Posterior cingulate gyrus (tissue), 11 donors: ENCODE measurements at regions not wholly inside any gene's neighbourhood (a gene's known extent, or its start where the extent isn't known, plus 50 kb on each side); places are given as distances from the start of the nearest gene placed in this dataset.
"Not testable (repeated sequence)": the region's sequence is repeated elsewhere in the genome, so short reads cannot be mapped to it uniquely, and the experiment has no call there.

Source experiments
- DNase-seq, 10 donors: peaks; one replicate each; pipeline versions ENCODE4 v3.0.0 to v3.0.0-alpha.2; 2020 to 2021; ENCODE audit warnings: mixed read lengths in 3 of 10
- intact Hi-C: fragments of 100-400 bp; cut with DNase I; formaldehyde crosslinking; loops from one replicate; pipeline ENCODE4 v1.15.1; 2023

- no peak for DNase-seq
- intact Hi-C loops, result no loop called here
Observed at GRCh38 chrX:84611843-84612636, 109.8 kb upstream of the HDX start.

DNA sequence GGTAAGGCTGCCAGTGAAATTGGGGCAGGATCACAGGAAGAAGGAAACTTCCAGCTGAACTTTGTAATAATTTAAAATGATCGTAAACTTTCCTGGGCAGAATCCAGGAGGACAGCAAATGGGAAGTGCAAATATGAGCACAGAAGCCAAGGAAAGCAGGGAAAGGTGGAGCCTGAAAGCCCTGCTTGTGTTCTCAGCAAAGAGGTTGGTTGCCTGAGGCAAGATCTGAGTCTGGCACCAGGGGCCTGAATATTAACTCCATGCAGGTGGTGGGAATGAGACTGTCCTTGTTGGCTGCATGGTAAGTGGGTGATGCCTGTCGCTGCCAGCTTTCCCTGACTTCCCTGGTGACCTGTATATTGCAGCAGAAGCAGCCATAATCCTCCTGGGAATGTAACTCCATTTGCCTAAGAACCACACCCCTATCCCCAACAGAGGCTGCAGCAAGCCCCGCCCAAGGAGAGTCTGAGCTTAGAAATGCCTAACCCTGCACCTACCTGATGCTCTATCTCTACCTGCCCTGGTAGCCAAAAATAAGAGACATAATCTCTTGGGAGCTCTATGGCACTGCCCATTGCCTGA, 132.0 kb upstream of the HDX start:
- intact Hi-C loops, result no loop called here
- DNase-seq, result peak in 1 of 10 donors; percentile 51

DNA sequence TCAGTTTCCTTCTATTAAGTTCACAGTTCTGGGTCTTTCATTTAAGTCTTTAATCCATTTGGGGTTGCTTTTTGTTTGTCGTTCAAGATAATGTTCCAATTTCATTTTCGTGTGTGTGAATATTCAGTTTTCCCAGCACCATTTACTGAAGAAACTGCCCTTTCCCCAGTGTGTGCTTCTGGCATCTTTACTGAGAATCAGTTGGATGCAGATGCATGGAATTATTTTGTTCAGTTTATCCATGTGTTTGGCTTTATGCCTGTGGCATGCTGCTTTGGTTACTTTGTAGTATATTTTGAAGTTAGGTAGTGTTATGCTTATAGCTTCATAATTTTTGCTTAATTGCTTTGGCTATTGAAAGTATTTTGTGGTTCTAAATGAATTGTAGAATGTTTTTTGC, 163.8 kb upstream of the HDX start:
- DNase-seq, result no peak
- intact Hi-C loops, result no loop called here

DNA sequence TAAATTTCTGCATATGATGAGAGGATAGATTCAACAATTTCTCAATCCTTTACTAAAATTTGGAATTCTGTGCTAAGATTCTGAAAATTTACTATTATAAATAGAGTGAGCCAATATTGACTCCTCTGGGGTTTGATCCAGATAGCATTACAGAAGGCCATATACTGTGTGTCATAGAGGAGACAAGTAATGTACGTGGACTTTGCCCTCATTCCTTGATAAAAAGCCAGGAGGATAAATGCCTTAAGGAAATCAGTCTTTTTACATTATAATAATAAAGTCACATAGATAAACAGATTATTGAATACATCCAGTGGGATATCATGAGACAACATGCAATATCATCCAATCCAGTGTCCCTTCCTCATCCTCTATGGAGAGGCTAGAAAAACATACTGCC, 188.0 kb upstream of the HDX start:
- intact Hi-C loops, result no loop called here
- no peak for DNase-seq

DNA sequence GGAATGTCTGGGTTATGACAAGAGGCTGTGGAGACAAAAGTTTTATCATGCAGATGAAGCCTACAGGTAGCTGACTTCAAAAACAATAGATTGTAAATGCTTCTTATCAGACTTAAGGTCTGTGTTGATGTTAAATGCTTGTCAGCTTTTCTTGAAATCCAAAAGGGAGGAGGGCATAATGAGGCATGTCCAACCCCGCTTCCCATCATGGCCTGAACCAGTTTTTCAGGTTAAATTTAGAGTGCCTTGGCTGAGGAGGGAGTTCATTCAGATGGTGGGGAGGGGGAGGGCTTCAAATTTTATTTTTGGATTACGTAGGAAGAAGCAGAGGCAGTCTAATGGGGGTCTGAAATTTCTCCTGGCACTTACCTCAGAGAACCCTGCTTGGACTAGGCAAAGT, 207.7 kb upstream of the HDX start:
- intact Hi-C loops, result no loop called here

GRCh38 chrX:84710611-84711010, 208.4 kb upstream of the HDX start:
- DNase-seq, result no peak
- intact Hi-C loops, result no loop called here

More for the DNA sequence above, 207.7 kb upstream of the HDX start:
- no peak for DNase-seq

GRCh38 chrX:84712621-84713020, 210.4 kb upstream of the HDX start:
- intact Hi-C loops, result no loop called here
- no peak for DNase-seq

DNA sequence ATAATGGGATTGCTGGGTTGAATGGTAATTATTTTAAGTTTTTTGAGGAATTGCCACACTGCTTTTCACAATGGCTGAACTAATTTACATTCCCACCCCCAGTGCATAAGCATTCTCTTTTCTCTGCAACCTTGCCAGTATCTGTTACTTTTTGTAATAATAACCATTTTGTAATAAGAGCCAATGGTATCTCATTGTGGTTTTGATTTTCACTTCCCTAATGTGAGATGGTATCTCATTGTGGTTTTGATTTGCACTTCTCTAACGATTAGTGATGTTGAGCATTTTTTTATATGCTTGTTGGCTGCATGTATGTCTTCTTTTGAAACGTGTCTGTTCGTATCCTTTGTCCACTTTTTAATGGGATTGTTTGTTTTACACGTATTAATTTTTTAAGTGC, 213.1 kb upstream of the HDX start:
- DNase-seq, result no peak
- intact Hi-C loops, result no loop called here

DNA sequence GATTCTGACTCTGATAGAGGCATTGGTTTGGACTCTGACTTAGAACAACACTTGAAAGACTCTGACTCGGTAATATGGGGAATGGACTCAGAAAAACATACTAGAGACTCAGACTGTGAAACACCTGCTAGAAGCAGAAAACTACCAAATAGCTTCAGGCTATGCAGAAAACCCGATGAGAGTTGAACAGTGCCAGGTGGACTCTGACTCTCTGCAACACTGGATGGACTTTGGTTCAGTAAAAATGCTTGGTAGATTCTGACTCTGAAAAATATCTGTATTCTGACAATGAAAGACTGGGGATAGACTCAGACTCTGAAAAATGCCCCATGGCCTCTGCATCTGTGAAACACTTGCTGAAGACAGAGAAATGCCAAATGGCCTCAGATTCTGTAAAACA, 215.1 kb upstream of the HDX start:
- DNase-seq, result no peak
- intact Hi-C loops, result no loop called here

DNA sequence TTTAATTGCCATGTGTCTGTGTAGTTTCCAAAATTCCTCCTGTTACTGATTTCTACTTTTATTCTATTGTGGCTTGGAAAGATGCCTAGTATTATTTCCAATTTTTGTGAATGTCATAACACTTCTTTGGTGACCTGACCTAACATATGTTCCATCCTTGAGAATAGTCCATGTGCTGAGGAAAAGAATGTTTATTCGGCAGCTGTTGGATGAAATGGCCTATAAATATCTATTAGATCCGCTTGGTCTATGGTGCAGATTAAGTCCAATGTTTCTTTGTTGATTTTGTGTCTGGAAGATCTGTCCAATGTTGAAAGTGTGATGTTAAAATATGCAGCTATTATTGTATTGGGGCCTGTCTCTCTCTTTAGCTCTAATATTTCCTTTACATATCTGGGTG, 219.2 kb upstream of the HDX start:
- intact Hi-C loops, result loop anchor here (10.0 kb wide), 1 partner anchor 333 kb away; no protein-coding TSS in a partner anchor
- DNase-seq, result no peak

GRCh38 chrX:84724576-84724975, 222.3 kb upstream of the HDX start:
- intact Hi-C loops, result loop anchor here (10.0 kb wide), 1 partner anchor 330 kb away; no protein-coding TSS in a partner anchor
- no peak for DNase-seq

- no peak for DNase-seq
- intact Hi-C loops, result loop anchor here (10.0 kb wide), 1 partner anchor 325 kb away; no protein-coding TSS in a partner anchor
Observed at GRCh38 chrX:84729408-84729807, 227.2 kb upstream of the HDX start.

- intact Hi-C loops, result loop anchor here (10.0 kb wide), 1 partner anchor 325 kb away; no protein-coding TSS in a partner anchor
- DNase-seq, result peak in 1 of 10 donors; percentile 17
Observed at GRCh38 chrX:84729809-84730208, 227.6 kb upstream of the HDX start.

DNA sequence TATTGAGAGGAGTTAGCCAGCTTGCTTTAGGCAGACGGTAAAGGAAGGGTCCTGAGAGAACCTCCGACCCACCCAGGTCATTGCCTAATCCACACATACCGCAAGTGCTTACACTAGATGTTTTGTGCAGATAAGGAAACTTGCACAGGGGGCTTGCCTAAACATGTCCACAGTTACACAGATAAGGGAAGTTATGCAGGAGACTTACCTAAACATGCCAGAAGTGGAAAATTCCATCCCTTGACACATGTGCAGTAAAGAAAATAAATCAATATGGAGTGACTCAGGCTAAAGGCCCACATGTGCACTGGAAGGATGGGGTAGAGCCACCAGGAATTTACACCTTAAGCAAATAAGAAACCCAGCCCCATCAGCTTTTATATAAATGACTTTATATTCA, 232.8 kb upstream of the HDX start:
- intact Hi-C loops, result no loop called here
- no peak for DNase-seq

DNA sequence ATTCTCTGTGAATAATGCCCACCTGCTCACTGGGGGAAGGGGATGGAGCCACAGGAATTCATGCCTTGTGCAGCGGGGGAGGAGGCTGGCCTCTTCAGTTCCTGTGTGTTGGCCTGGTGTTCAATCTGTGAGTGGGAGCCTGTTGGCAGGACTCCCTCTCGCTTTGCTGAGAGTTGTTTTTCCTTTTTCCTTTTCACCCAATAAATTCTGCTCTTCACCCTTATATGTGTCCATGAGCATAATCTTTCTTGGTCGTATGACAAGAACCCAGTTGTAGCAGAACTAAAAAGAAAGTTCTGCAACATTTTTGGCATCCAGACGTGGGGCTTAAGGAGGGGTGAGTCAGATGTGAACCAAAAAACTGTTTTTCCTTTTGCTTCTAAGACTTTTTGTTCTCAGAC, 235.2 kb upstream of the HDX start:
- DNase-seq, result no peak
- intact Hi-C loops, result no loop called here

GRCh38 chrX:84747516-84747915, 245.3 kb upstream of the HDX start:
- no peak for DNase-seq
- intact Hi-C loops, result no loop called here

DNA sequence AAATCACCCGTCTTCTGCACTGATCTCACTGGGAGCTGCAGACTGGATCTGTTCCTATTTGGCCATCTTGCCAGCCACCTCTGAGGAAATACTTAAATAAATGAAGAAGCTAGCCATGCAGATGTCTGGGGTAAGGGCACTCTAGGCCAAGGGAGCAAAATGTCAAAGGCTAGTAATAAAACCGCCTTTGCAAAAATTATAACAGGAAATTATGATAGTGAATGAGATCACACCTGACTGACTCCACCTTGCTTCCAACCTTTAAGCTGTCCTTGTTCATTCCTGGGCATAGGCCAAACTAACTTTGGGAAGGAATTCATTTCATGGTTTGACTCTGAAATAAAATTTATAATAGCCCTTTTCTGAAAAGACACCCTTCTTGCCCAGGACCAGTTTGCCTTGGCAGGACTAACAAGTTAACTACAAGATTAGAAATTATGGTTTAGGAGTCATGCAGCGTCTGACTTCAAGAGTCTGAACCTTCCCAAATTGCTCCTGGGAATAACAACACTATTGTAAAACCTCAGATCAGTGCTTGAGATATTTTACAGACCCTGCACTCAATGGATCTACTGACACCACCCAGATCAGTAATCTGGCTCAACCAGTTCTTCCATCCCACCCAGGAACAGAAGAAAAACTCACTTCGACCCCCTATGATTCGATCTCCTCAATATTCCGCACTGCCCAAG, 246.9 kb upstream of the HDX start:
- intact Hi-C loops, result no loop called here
- DNase-seq, result no peak

DNA sequence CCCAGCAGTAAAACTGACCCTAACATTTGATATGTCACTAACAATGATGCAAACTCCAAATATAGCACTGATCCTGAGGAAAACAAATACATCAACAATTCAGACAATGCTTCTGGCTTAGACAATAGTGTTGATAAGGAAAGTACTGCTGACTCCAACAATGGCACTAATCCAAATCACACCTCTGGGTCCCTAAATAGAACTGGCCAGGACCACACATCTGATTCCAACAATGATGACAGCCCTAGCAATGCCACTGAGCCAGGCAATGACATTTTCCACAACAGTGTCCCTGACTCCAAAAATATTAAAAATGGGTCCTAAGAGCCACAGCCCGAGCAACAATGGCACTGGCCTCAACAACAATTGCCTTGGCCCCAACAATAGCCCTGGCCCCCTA, 243.1 kb upstream of the APOOL start:
- DNase-seq, result no peak

DNA sequence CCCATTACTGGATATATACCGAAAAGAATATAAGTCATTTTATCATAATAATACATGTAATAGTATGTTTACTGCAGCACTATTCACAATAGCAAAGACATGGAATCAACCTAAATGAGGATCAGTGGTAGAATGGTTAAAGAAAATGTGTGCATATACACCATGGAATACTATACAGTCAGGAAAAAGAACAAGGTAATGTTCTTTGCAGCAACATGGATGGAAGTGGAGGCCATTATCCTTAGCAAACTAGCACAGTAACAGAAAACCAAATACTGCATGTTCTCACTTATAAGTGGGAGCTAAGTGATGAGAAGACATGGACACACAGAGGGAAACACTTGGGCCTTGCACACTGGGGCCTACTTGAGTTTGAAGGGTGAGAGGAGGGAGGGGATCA, 207.4 kb upstream of the APOOL start:
- intact Hi-C loops, result no loop called here

More for the DNA sequence above, 243.1 kb upstream of the APOOL start:
- intact Hi-C loops, result no loop called here

GRCh38 chrX:84830836-84831235, 172.8 kb upstream of the APOOL start:
- DNase-seq, result no peak
- intact Hi-C loops, result no loop called here

More for the DNA sequence above, 207.4 kb upstream of the APOOL start:
- no peak for DNase-seq

DNA sequence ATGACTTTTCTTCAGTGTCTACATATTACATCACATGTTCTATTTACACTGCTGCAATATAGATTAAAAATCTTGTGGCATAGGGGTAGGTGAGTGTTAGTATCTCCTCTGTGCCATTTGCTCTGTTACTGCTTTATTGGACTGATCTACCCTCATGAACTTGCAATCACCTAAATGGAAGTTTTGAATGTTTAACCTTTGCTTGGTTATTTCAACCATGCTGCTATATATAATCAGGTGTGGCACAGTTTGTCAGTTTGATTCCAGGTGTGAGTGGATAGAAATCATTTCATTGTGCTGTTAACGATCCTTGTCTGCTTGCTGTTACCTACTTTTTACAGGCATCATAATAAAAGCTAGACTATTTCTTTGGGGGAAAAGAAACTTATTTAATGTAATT, 157.1 kb upstream of the APOOL start:
- DNase-seq, intact Hi-C loops: not testable (repeated sequence)
